Endodermal cell (in vitro differentiated cells): ENCODE measurements at regions not wholly inside any gene's neighbourhood (a gene's known extent, or its start where the extent isn't known, plus 50 kb on each side); places are given as distances from the start of the nearest gene placed in this dataset.

Source experiments
- DNase-seq: peaks from one replicate; pipeline ENCODE4 v3.0.0-alpha.2; 2017
- H3K27ac ChIP-seq: 2 replicates; pipeline ENCODE4 v1.5.1; 2013; ENCODE audit warnings: mild to moderate bottlenecking, low read depth, low read length, moderate library complexity
- H3K27me3 ChIP-seq: 2 replicates; pipeline ENCODE4 v1.6.1; 2013; ENCODE audit warnings: mild to moderate bottlenecking, low read length, moderate library complexity; ENCODE audit not compliant: insufficient read depth, control insufficient read depth, poor library complexity, severe bottlenecking
- H3K36me3 ChIP-seq: 2 replicates; pipeline ENCODE4 v1.7.0; 2013; ENCODE audit warnings: mild to moderate bottlenecking, low read length, moderate library complexity; ENCODE audit not compliant: control insufficient read depth, insufficient read depth
- H3K4me1 ChIP-seq: one replicate; pipeline ENCODE4 v1.7.0; 2013; ENCODE audit warnings: low read length; ENCODE audit not compliant: control insufficient read depth, insufficient read depth
- H3K4me3 ChIP-seq: 2 replicates; pipeline ENCODE4 v1.5.1; 2013; ENCODE audit warnings: mild to moderate bottlenecking, low read length, moderate library complexity
- H3K9ac ChIP-seq: 2 replicates; pipeline ENCODE4 v1.6.1; 2013; ENCODE audit warnings: mild to moderate bottlenecking, low read length, moderate library complexity; ENCODE audit not compliant: poor library complexity, severe bottlenecking; ENCODE audit errors: extremely low read depth
- H3K9me3 ChIP-seq: 2 replicates; pipeline ENCODE4 v1.6.1; 2013; ENCODE audit warnings: mild to moderate bottlenecking, low read length, moderate library complexity; ENCODE audit not compliant: control insufficient read depth
- H3K27ac Mint-ChIP-seq: 2 replicates; pipeline ENCODE4 v1.8.0; 2020; ENCODE audit warnings: mixed read lengths
- H3K27me3 Mint-ChIP-seq: 2 replicates; pipeline ENCODE4 v1.8.0; 2021; ENCODE audit warnings: mild to moderate bottlenecking, mixed read lengths; ENCODE audit not compliant: insufficient read depth
- H3K36me3 Mint-ChIP-seq: 2 replicates; pipeline ENCODE4 v1.8.0; 2020; ENCODE audit warnings: low read depth, mixed read lengths
- H3K4me1 Mint-ChIP-seq: 2 replicates; pipeline ENCODE4 v1.8.0; 2020; ENCODE audit warnings: mixed read lengths
- H3K4me3 Mint-ChIP-seq: 2 replicates; pipeline ENCODE4 v1.8.0; 2020; ENCODE audit warnings: mild to moderate bottlenecking, moderate library complexity, mixed read lengths
- H3K9me3 Mint-ChIP-seq: 2 replicates; pipeline ENCODE4 v1.8.0; 2020; ENCODE audit warnings: mild to moderate bottlenecking, mixed read lengths
- CTCF ChIP-seq: fragments of 200-600 bp; sonication (generic); conservative IDR thresholded peaks from 2 replicates; pipeline ENCODE4 v1.5.0; 2021; ENCODE audit warnings: antibody characterized with exemption, mild to moderate bottlenecking
- WGBS, 2 experiments: methylation state at CpG; one replicate each; pipeline versions ENCODE4 v1.1.5 to v1.1.7; 2013; ENCODE audit warnings: missing lambda C conversion rate in 2 of 2, mixed read lengths in 1 of 2; ENCODE audit not compliant: insufficient coverage in 1 of 2, insufficient read length in 1 of 2; 5-methylcytosine and 5-hydroxymethylcytosine counted together

GRCh38 chr10:81040031-81040430 lies 502.3 kb downstream of the SH2D4B start:
- Mint-ChIP-seq H3K4me3 (no peak overlapping the region), H3K4me1 (no peaks in the 10 kb centered on the region), H3K27me3 (no peaks in the 10 kb centered on the region), H3K27ac (no peak overlapping the region), H3K36me3 (no peaks in the 10 kb centered on the region), H3K9me3 (peaks cover 3% of the 10 kb centered on the region)
- 88 to 94% methylated on average over 3 to 5 of the region's 6 CpGs for WGBS, 2 experiments
- Histone ChIP-seq H3K27ac (no peak overlapping the region), H3K9me3 (no peaks in the 10 kb centered on the region), H3K4me1 (no peaks in the 10 kb centered on the region), H3K4me3 (no peak overlapping the region), H3K27me3 (no peaks in the 10 kb centered on the region), H3K36me3 (no peaks in the 10 kb centered on the region), H3K9ac (no peak overlapping the region)
- no peak for TF ChIP-seq CTCF
- DNase-seq: no peak

- WGBS, 2 experiments: 96 to 100% methylated on average over 1 of the region's 2 CpGs
- no peaks in the 10 kb centered on the region for H3K27me3 Mint-ChIP-seq
Observed at GRCh38 chr10:81040940-81041339, 503.2 kb downstream of the SH2D4B start.

GRCh38 chr10:81042647-81043046 lies 504.9 kb downstream of the SH2D4B start:
- Histone ChIP-seq H3K27ac (no peak overlapping the region), H3K4me1 (no peaks in the 10 kb centered on the region), H3K36me3 (no peaks in the 10 kb centered on the region), H3K9ac (no peak overlapping the region), H3K4me3 (no peak overlapping the region), H3K9me3 (no peaks in the 10 kb centered on the region), H3K27me3 (no peaks in the 10 kb centered on the region)
- no peak for DNase-seq
- Mint-ChIP-seq H3K4me1 (no peaks in the 10 kb centered on the region), H3K27me3 (no peaks in the 10 kb centered on the region), H3K4me3 (no peak overlapping the region), H3K36me3 (no peaks in the 10 kb centered on the region), H3K9me3 (peaks cover 3% of the 10 kb centered on the region), H3K27ac (no peak overlapping the region)
- TF ChIP-seq CTCF: no peak
- 93 to 100% methylated on average over 2 of the region's 2 CpGs for WGBS, 2 experiments

More at GRCh38 chr10:81040940-81041339, 503.2 kb downstream of the SH2D4B start:
- TF ChIP-seq CTCF: no peak
- DNase-seq: no peak
- Mint-ChIP-seq H3K4me3 (no peak overlapping the region), H3K9me3 (peaks cover 3% of the 10 kb centered on the region), H3K4me1 (no peaks in the 10 kb centered on the region), H3K27ac (no peak overlapping the region), H3K36me3 (no peaks in the 10 kb centered on the region)
- H3K9ac ChIP-seq: no peak overlapping the region
- H3K4me3 ChIP-seq: no peak overlapping the region
- H3K27ac ChIP-seq: no peak overlapping the region
- no peaks in the 10 kb centered on the region for H3K36me3 ChIP-seq
- H3K9me3 ChIP-seq: no peaks in the 10 kb centered on the region
- no peaks in the 10 kb centered on the region for H3K4me1 ChIP-seq
- no peaks in the 10 kb centered on the region for H3K27me3 ChIP-seq
